HG02870 (cell line): ENCODE measurements at regions not wholly inside any gene's neighbourhood (a gene's known extent, or its start where the extent isn't known, plus 50 kb on each side); places are given as distances from the start of the nearest gene placed in this dataset.

ENCODE experiments used
- ATAC-seq: cut with Tn5 transposase; IDR thresholded peaks from one replicate; pipeline ENCODE4 v1.9.1; 2021; ENCODE audit warnings: mild to moderate bottlenecking, moderate library complexity; ENCODE audit not compliant: unreplicated experiment

DNA sequence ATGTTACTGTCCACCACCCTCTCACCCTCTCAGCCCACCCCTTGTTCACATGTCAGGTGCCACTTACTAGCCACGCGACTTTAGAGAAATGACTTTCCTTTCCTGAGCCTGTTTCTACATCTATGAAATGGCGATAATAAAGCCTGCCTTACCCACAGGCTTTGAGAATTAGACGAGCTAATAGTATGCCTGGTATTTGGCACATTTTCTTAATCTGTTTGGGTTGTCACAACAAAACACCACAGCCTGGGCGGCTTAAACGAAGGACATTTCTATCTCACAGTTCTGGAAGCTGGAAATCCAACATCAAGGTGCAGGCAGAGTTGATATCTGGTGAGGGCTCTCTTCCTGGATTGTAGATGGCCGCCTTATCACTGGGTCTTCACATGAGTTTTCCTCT, 273.9 kb upstream of the FMN2 start:
- ATAC-seq: no peak

DNA sequence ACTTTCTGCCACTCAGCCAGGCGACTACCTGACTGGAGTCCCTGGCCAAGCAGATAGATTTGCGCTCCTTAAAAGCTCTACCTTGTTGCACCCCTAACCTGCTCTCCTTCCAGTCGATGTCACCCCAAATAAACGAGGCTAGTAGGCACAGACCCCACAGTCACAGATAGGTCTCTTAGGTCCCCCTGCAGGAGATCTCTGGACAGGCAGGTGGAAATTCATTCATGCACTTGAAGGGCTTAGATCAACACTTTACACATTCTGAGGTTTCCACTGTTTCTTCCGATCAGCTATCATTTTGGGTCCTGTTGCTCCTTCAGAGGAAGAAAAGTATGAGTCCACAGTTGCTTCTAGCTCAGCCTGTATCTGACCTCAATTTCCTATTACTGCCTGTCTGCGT, 272.6 kb upstream of the FMN2 start:
- ATAC-seq: no peak

DNA sequence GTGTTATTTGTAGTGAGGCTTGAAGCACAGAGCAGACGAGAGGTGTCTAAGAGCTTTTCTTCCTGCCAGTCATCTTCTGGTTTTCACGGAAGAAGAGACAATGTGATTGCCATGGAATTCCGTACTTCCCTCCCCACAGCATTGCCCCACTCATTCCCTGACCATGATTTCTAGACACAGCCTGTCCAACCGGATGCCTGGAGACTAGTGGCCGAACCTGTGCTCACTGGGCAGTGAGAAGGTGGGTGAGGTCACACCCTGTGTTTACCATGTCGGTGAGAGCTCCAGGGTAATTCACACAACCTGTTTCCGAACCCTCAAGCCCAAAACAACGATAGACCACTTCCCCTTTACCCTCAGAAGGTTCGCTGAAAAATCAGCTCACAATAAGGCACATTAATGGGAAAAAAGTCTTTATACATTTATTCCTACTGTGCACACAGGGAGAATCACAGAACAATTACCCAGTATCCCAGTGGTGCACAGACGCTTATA, 271.9 kb upstream of the FMN2 start:
- no peak for ATAC-seq

DNA sequence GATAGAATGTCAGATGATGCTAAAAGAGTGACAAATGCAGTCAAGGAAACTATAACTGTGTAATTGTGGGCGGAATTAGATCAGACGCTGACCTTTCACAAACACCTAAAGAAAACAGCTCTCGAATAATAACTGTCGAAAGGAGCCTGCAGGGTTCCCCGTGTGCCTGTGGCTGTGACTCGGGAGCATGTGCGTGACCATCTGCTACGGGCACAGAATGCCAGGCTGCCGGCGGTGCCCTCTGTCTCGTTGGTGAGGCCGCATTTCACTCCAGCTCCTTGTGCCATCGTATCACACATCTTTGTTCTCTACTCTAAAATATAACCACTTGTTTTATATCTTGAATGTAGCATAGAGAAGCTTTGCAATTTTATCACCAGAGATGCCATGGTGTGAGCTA, 267.8 kb upstream of the FMN2 start:
- ATAC-seq: no peak

DNA sequence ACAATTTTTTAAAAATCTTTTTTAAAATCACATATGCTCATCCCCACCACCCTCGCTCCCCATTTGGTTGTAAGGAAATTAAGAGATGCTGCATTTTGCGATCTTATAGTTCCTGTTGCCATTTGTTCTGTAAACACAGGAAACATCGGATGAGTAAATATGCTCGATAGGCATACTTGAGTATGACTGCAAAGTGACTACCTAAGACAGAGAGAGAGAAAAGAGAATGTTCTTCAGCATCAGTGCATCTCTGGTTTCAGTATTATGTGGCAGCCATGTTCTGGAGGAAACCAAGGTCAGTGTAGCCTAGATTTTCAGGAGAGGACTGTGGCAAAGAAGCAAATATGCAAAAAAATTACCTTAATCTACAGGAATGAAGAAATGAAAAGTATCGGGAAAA, 265.5 kb upstream of the FMN2 start:
- ATAC-seq: no peak

DNA sequence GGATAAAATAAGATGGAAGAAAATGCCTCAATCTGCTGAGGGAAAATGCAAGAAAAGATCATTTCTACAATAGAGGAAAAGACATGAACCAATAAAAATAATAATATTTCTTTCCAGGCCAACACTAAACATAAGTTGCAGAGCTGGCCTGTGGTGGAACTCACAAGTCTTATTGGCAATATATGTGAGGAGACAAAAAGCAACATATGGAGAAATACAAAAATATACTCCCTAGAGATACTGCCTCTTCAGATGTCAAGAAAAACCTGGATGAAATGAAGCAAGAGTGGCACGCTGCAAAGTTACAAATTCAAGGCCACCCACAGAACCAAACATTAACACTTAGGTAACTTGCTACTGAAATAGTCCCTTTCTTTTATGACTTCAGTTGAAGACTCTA, 264.9 kb upstream of the FMN2 start:
- no peak for ATAC-seq

DNA sequence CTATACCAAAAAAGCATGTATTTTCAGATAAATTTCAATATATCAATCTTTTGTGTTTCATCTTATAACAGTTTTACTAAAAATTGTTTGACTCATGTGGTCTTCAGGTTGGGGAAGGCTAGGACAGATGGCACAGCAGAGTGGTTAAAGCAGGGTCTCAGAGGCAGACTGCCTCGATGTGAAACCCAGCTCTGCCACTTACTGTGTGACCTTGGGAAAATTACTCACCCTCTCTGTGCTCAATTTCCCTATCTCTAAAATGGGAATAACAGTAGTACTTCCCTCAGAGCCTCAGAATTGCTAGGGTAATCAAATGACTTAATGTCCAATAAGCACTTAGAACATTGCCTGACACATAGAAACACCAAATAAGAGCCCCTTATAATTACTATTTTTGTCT, 262.1 kb upstream of the FMN2 start:
- no peak for ATAC-seq

DNA sequence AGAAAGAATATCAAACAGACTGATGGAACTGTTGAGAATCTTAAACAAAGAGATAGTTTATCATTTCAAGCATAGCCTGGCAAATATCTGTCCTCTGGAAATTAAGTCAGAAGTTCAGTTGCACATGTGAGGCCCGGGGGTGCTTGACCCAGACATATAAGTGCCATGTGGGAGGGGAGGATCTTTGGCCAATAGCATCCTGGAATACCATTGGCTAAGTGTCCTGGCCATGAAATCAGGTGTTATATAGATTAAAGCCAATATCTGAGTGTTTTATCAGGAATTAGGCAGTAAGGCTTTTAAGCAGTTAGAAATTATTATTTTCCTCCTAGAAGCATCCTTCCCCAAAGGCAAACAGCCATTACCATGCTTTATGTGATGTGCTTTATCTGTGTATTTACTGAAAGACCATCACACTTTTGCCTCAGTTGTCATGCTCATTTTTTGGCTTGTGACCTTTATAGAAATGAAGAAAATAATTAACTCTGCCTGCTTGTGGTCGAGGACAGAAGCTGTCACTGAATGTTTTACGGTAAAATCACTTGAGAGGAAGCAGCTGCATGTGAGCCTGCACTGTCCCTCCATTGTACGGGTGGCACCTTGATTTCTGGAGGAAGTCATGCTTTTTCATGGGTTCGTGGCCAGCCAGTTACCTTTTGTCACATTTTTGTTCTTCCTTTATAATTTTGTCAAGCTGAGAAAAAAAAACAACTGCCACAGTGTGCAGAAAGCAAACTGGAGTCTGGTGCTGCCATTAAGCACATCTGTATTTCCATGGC, 259.9 kb upstream of the FMN2 start:
- no peak for ATAC-seq

DNA sequence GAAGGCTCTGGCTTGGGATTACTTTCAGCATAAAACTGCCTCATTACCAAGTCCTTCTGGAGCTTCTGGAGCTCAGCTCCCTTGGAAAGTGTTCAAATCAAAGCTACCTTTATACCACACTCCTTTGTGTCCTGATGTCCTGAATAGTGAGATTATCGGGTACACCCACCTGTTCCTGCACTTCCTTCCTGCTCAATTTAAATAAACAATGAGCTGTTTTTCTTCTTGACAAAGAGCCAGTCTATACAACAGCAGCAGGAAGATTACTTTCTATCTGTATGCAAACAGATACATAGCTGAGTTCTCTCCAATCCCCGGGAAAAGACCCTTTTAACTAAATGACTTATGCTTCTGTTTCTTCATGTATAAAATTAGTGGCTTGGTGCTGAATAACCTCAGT, 258.0 kb upstream of the FMN2 start:
- ATAC-seq: no peak

DNA sequence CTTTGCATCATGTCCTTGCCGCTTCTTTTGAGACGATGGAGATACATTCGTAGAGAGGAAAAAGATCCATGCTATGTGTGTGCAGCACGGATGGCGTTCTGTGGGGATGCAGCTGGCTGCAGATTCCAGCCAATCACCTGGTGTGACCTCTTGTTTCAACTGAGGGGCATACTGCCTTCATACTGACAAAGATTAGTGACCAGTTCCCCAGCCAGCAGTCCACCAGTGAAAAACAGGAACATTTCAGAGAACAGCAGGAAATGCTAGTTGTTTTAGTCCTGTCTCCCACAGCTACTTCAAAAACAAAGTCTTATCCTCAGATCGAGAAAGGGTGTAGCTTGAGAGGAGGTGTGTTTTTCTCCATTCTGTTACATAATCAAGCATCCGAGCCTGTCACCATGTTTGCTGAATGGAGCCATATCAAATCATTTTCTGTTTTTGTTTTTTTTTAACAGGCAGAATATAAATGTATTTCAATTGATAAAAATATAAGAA, 255.7 kb upstream of the FMN2 start:
- no peak for ATAC-seq

DNA sequence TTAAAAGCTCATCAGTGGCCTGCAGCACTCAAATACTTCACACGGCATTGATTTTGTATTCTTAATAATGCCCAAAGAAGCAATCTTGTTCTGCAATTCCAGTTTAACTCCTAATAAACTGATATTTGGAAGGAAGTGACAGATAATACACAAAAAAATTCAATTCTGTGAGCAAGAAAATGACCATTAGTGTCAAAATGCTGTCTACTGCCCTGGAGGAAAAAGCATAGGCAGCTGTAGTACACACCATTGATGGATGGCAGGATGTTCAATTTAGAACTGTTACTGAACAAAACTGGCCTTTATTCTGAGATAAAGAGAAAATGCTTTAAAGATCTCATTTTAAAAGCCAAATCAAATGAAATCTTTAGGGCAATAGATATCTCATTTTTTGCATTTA, 251.3 kb upstream of the FMN2 start:
- ATAC-seq: no peak

DNA sequence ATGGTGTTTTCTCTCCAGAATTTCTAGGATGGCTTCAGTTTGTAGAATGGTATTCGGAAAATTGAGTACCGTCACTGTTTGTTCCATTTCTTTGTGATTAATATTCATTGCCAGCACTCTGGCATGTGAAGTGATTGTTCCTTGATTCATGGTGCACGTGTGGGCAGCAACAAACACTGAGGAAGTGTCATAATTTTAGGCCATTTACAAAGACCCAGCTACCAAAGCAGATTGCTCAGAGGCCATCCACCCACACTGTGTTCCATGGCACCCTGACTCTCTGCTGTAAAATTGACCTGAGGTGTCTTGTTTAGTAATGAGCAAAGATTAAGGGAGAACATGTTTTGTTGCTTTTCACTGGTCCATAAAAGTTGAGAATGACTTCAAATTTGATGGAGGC, 250.9 kb upstream of the FMN2 start:
- no peak for ATAC-seq

DNA sequence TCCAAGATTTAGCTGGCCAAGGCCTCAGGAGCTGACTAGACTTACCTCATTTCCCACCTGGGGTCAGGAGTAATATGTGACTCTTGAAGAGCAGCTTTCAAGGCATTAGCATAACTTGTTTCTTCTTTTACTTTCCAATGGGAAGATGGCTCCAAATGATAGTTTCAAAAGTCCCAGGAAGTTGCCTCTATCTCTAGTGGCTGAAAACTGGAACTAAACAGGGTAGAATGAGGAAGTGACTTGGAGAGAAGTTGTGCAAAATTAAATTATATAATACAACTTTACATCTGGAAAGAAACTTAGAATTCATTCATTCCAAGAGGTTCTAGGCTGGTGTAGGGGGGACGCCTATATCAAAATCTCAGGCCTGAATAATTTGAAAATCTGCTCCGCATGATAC, 250.1 kb upstream of the FMN2 start:
- no peak for ATAC-seq

DNA sequence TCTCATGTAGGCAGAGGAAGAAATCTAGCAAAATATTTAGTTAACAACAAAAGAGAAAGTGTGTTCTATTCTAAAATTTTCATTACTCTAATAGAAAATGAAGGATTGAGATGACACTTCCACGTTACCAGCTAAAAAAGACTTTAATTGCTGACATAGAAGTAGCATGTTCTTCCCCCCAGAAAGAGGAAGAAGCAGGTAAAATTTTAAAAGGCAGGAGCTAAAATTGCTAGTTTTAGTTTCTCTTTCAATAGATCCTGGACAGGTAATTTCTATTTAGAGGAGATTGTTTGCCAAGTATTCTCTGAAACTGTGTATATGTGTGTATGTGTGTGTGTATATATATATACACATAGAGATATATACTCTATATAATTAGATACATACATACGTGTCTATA, 248.1 kb upstream of the FMN2 start:
- no peak for ATAC-seq

DNA sequence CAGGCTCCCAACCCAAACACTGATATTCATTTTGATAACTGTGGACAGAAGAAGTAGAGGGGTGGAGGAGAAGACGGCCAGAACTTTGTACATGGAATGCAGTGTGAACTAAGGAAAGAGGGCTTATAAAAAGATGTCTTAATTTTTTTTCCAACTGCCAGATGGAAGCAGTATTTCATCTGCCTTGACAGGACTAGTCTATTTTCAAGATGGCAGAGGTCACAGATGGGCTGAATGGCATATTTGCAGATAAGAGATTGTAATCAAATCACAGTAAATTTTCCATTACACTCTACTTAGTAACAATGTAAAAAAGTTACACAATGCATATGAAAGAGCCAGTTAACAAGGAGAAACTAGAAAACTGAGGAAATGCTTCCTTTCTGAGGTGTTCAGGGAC, 246.8 kb upstream of the FMN2 start:
- no peak for ATAC-seq

DNA sequence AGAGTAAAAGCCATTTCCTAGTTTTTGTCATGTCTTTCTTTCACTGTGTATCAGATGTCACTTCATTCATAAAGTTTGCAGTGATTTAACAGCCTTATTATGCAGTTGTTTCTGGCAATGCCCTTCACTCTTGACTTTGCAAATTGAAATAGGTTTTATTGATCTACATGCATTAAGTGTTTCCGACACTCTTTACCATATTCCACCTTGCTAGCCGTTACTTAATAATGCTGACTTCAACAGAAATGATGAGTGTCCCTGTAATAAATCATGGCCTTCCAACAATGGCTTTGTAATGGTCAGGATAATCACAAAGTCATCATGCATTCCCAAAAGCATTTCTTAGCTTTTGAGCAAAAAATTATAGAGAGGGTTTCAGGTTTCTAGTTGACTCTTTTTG, 236.8 kb upstream of the FMN2 start:
- no peak for ATAC-seq

DNA sequence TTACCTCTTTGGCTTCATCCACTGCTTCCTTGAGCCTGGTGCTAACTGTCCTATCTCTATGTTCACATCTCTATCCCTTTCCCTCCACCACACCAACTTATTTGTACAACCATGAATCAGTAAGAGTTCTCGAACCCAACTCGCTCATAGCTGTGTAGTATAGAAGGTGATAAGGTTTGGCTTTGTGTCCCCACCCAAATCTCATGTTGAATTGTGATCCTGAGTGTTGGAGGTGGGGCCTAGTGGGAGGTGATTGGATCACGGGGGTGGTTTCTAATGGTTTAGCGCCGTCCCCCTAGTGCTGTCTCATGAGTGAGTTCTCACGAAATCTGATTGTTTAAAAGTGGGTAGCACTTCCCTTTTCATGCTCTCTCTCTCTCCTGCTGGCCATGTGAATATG, 235.6 kb upstream of the FMN2 start:
- no peak for ATAC-seq

DNA sequence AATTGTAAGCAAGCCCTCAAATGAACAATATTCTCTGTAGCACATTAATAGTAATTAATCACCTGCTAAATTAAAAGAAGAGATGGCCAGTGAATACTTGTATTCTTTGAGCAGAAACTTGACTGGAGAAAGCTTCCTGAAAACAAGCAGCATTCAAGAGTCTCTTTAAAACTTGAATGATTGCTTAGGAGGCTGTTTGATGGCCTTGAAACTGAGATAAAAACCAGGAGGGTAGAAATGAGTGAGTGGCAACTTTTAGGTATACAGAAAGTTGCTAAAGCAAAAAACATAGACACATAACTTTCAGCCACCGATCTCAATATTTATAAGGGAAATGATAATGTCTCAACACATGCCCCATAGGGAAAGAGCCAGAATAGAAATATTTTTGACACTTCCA, 234.8 kb upstream of the FMN2 start:
- ATAC-seq: no peak

DNA sequence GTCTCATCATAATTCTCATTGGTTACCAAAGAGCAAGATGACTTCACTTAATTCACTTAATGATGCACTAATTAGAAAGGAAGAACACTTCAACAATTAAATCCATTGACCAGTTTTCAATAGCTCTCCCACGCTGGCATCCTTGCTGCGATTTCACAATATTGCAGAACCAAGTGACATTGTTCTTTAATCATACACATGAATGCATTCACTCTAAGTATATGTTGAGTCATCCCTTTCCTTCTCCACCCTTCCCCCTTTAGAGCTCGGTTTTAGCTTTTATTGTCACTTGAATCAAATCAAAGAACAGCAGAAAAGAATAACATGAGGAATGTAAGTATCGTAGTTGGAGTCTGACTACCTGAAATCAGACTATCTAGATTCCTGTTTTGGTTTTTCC, 233.6 kb upstream of the FMN2 start:
- no peak for ATAC-seq

DNA sequence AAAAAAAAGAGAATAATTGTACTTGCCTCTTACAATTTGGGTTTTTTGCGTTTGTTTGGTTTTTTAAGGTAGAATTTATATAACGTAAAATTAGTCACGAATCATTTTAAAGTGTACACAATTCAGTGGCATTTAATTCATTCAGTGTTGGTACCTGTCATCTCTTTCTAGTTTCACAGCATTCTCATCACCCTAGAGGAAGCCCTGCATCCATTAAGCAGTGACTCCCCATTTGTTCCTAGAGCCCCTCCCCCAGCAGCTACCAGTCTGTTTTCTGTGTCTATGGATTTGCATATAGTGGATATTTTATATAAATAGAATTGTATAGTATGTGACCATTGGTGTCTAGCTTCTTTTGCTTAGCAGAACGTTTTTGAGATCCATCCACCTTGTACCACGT, 233.2 kb upstream of the FMN2 start:
- ATAC-seq: no peak

DNA sequence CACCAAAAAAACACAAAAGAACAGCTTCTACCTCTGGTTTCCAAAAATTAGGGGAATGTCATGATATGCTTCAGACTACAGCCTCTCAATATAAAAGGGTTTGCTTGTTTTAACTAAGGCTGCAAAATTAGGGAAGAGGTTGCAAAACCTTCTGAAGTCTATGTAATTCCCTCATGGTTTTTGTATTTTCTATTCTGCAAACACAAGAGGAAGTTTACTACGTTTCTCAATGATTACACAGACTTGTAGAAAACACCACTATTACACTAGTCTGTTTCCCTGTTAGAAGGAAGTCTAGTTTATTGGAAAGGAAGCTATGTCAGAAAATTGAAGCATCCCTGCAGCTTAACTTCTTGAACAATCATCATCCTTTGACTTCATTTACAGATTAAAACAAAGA, 229.7 kb upstream of the FMN2 start:
- no peak for ATAC-seq

DNA sequence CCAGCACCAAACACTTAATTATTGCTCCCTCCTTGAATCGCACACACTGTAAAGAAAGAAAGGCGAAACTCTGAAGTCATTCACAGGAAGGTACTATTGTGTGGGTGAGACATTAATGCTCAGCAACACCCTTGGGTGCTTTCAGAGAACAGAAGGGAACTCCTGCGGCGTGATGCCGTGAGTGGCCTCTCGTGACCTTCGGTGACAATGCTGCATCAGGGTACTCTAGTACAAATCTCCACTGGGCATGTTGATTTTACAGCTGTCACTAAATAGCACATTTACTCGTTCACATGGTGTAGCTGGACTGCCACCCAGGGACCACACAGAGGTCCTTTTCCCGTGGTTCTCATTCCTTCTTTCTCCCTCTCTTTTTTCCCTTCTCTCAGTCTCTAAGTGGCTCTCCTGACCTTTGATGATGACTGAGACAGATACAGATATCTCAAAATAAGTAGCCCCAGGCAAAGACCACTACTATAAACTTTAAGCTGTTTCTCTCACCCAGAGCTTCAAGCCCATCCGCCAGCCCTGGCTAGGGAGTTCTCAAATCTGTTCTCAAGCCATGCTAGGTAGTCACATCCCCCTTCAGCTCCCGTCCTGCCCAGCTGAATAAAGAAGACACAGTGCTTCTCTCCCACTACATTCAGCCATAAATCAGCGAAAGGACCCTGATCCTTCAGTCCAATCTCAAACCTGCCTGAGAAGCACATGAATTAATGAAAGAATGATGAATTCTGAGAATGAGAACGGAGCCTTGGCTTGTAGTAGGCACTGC, 223.4 kb upstream of the FMN2 start:
- no peak for ATAC-seq
